Uterus (tissue), 2 donors: ENCODE measurements at regions not wholly inside any gene's neighbourhood (a gene's known extent, or its start where the extent isn't known, plus 50 kb on each side); places are given as distances from the start of the nearest gene placed in this dataset.

Source experiments
- POLR2A ChIP-seq, 2 donors: fragments of 450-650 bp; IDR thresholded peaks; one replicate each; pipeline ENCODE4 v1.6.1; 2016; ENCODE audit warnings: antibody characterized with exemption in 2 of 2, mild to moderate bottlenecking in 1 of 2, moderate library complexity in 1 of 2
- TF ChIP-seq, protein P1 (sequence below), 4 experiments: fragments of 200-600 bp in 2 of 4; fragments of 450-650 bp in 2 of 4; sonication (generic) in 2 of 4; IDR thresholded peaks; one replicate each; pipeline ENCODE4 v1.5.1; 2016 to 2019; ENCODE audit warnings: antibody characterized with exemption in 4 of 4, mild to moderate bottlenecking in 2 of 4, moderate library complexity in 1 of 4

- TF ChIP-seq, protein P1, sequence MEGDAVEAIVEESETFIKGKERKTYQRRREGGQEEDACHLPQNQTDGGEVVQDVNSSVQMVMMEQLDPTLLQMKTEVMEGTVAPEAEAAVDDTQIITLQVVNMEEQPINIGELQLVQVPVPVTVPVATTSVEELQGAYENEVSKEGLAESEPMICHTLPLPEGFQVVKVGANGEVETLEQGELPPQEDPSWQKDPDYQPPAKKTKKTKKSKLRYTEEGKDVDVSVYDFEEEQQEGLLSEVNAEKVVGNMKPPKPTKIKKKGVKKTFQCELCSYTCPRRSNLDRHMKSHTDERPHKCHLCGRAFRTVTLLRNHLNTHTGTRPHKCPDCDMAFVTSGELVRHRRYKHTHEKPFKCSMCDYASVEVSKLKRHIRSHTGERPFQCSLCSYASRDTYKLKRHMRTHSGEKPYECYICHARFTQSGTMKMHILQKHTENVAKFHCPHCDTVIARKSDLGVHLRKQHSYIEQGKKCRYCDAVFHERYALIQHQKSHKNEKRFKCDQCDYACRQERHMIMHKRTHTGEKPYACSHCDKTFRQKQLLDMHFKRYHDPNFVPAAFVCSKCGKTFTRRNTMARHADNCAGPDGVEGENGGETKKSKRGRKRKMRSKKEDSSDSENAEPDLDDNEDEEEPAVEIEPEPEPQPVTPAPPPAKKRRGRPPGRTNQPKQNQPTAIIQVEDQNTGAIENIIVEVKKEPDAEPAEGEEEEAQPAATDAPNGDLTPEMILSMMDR (IDR thresholded peaks at IDR 0.05), result no peak
- no peak for TF ChIP-seq POLR2A (IDR thresholded peaks at IDR 0.05)
These were observed 388.2 kb downstream of the PTPRU start for GRCh38 chr1:29624320-29625083.
